Urothelium cell line (cell line): ENCODE measurements at regions not wholly inside any gene's neighbourhood (a gene's known extent, or its start where the extent isn't known, plus 50 kb on each side); places are given as distances from the start of the nearest gene placed in this dataset.
A peak's percentile ranks its signal among the peaks of the same experiment; 100 is the strongest.
"Not testable (repeated sequence)": the region's sequence is repeated elsewhere in the genome, so short reads cannot be mapped to it uniquely, and the experiment has no call there.

Source experiments
- DNase-seq: peaks from one replicate; pipeline ENCODE4 v3.0.0; 2011; ENCODE audit warnings: low spot score, mixed read lengths
- FAIRE-seq: peaks from 2 replicates; lab custom pipeline; 2011; peaks lifted over from hg19 to GRCh38; lab: Jason Lieb, UNC

GRCh38 chr18:55998801-55999385, 410.9 kb upstream of the TCF4 start:
- DNase-seq (no peak), FAIRE-seq (no peak)

- no peak for FAIRE-seq
- peak; percentile 14 for DNase-seq
Measured at GRCh38 chr18:55998071-55998522, 410.1 kb upstream of the TCF4 start.

GRCh38 chr18:55997151-55997561, 409.2 kb upstream of the TCF4 start:
- no peak for FAIRE-seq
- DNase-seq, result peak; percentile 6

GRCh38 chr18:55996717-55997116, 408.7 kb upstream of the TCF4 start:
- no peak for FAIRE-seq
- no peak for DNase-seq

GRCh38 chr18:55990186-55990585, 402.2 kb upstream of the TCF4 start:
- no peak for FAIRE-seq
- DNase-seq, result no peak

GRCh38 chr18:55988537-55988936, 400.5 kb upstream of the TCF4 start:
- no peak for DNase-seq
- FAIRE-seq, result no peak

- DNase-seq, result no peak
- no peak for FAIRE-seq
Measured at GRCh38 chr18:55983433-55983832, 395.4 kb upstream of the TCF4 start.

- DNase-seq (peak; percentile 26), FAIRE-seq (no peak)
Measured at GRCh38 chr18:55982992-55983391, 395.0 kb upstream of the TCF4 start.

- no peak for DNase-seq
- FAIRE-seq, result no peak
Measured at GRCh38 chr18:55981712-55982475, 393.9 kb upstream of the TCF4 start.

- DNase-seq (no peak), FAIRE-seq (no peak)
Measured at GRCh38 chr18:55974521-55974920, 386.5 kb upstream of the TCF4 start.

GRCh38 chr18:55968550-55968949, 380.6 kb upstream of the TCF4 start:
- DNase-seq (peak; percentile 6), FAIRE-seq (no peak)

- FAIRE-seq, result no peak
- no peak for DNase-seq
Measured at GRCh38 chr18:55967019-55967418, 379.0 kb upstream of the TCF4 start.

GRCh38 chr18:55964171-55964570, 376.2 kb upstream of the TCF4 start:
- no peak for FAIRE-seq

GRCh38 chr18:55953326-55953725, 365.3 kb upstream of the TCF4 start:
- no peak for FAIRE-seq
- no peak for DNase-seq

More at GRCh38 chr18:55964171-55964570, 376.2 kb upstream of the TCF4 start:
- DNase-seq, result no peak

GRCh38 chr18:55951738-55952137, 363.7 kb upstream of the TCF4 start:
- not testable (repeated sequence) for FAIRE-seq

GRCh38 chr18:55950379-55951166, 362.6 kb upstream of the TCF4 start:
- no peak for FAIRE-seq

More at GRCh38 chr18:55951738-55952137, 363.7 kb upstream of the TCF4 start:
- DNase-seq, result not testable (repeated sequence)

GRCh38 chr18:55934821-55935220, 346.8 kb upstream of the TCF4 start:
- FAIRE-seq (no peak), DNase-seq (no peak)

More at GRCh38 chr18:55950379-55951166, 362.6 kb upstream of the TCF4 start:
- no peak for DNase-seq

GRCh38 chr18:55932675-55933074, 344.7 kb upstream of the TCF4 start:
- FAIRE-seq, result no peak
- DNase-seq, result no peak

- DNase-seq (no peak), FAIRE-seq (no peak)
Measured at GRCh38 chr18:55927831-55928230, 339.8 kb upstream of the TCF4 start.

- no peak for DNase-seq
- no peak for FAIRE-seq
Measured at GRCh38 chr18:55925772-55926171, 337.8 kb upstream of the TCF4 start.

GRCh38 chr18:55920063-55920462, 332.1 kb upstream of the TCF4 start:
- no peak for FAIRE-seq

More at GRCh38 chr18:55920063-55920462, 332.1 kb upstream of the TCF4 start:
- no peak for DNase-seq
